HG02840 (cell line): ENCODE measurements at regions not wholly inside any gene's neighbourhood (a gene's known extent, or its start where the extent isn't known, plus 50 kb on each side); places are given as distances from the start of the nearest gene placed in this dataset.
"Not testable (repeated sequence)": the region's sequence is repeated elsewhere in the genome, so short reads cannot be mapped to it uniquely, and the experiment has no call there.

Source experiments
- ATAC-seq: cut with Tn5 transposase; IDR thresholded peaks from one replicate; pipeline ENCODE4 v1.9.1; 2021; ENCODE audit warnings: mild to moderate bottlenecking, moderate library complexity, moderate number of reproducible peaks; ENCODE audit not compliant: unreplicated experiment, low FRiP score

GRCh38 chr5:153159616-153160015, 330.9 kb upstream of the GRIA1 start:
- ATAC-seq = no peak

GRCh38 chr5:153168241-153168640, 322.2 kb upstream of the GRIA1 start:
- ATAC-seq = no peak

GRCh38 chr5:153187503-153187902, 303.0 kb upstream of the GRIA1 start:
- no peak for ATAC-seq

- ATAC-seq = no peak
Observed at GRCh38 chr5:153206361-153206760, 284.1 kb upstream of the GRIA1 start.

GRCh38 chr5:153209016-153209415, 281.5 kb upstream of the GRIA1 start:
- no peak for ATAC-seq

GRCh38 chr5:153209687-153210086, 280.8 kb upstream of the GRIA1 start:
- no peak for ATAC-seq

GRCh38 chr5:153211076-153211475, 279.4 kb upstream of the GRIA1 start:
- ATAC-seq = no peak

- no peak for ATAC-seq
Observed at GRCh38 chr5:153212471-153212870, 278.0 kb upstream of the GRIA1 start.

GRCh38 chr5:153222936-153223335, 267.5 kb upstream of the GRIA1 start:
- no peak for ATAC-seq

- ATAC-seq = no peak
Observed at GRCh38 chr5:153223376-153223775, 267.1 kb upstream of the GRIA1 start.

GRCh38 chr5:153224651-153225050, 265.8 kb upstream of the GRIA1 start:
- ATAC-seq = no peak

GRCh38 chr5:153233933-153234332, 256.5 kb upstream of the GRIA1 start:
- ATAC-seq = no peak

- ATAC-seq = no peak
Observed at GRCh38 chr5:153236319-153236718, 254.2 kb upstream of the GRIA1 start.

GRCh38 chr5:153237671-153238332, 252.7 kb upstream of the GRIA1 start:
- peak; percentile 77 for ATAC-seq

GRCh38 chr5:153257381-153257780, 233.1 kb upstream of the GRIA1 start:
- no peak for ATAC-seq

- no peak for ATAC-seq
Observed at GRCh38 chr5:153258469-153258868, 232.0 kb upstream of the GRIA1 start.

- ATAC-seq = no peak
Observed at GRCh38 chr5:153267506-153267905, 223.0 kb upstream of the GRIA1 start.

GRCh38 chr5:153275695-153276094, 214.8 kb upstream of the GRIA1 start:
- ATAC-seq = no peak

- ATAC-seq = no peak
Observed at GRCh38 chr5:153276151-153276550, 214.3 kb upstream of the GRIA1 start.

- ATAC-seq = not testable (repeated sequence)
Observed at GRCh38 chr5:153296251-153296844, 194.1 kb upstream of the GRIA1 start.

GRCh38 chr5:153299891-153300290, 190.6 kb upstream of the GRIA1 start:
- no peak for ATAC-seq

GRCh38 chr5:153308282-153308681, 182.2 kb upstream of the GRIA1 start:
- ATAC-seq = no peak
